Activated T-cell treated with anti-CD3 and anti-CD28 coated beads, Interleukin-2, amount 50 U/mL, for 72 hours (primary cell): ENCODE measurements at regions not wholly inside any gene's neighbourhood (a gene's known extent, or its start where the extent isn't known, plus 50 kb on each side); places are given as distances from the start of the nearest gene placed in this dataset.
A peak's percentile ranks its signal among the peaks of the same experiment; 100 is the strongest.
"Not testable (repeated sequence)": the region's sequence is repeated elsewhere in the genome, so short reads cannot be mapped to it uniquely, and the experiment has no call there.

Experiments
- ATAC-seq, 2 donors: fragments of 150-1000 bp; cut with Tn5 transposase; replicated peaks in 1 of 2; 2 replicates each; pipeline ENCODE4 v1.10.0; 2021; ENCODE audit warnings: moderate library complexity in 2 of 2, mild to moderate bottlenecking in 1 of 2
- DNase-seq, 2 donors: peaks; one replicate each; pipeline ENCODE4 v3.0.0; 2021 to 2022; ENCODE audit warnings: mixed read lengths in 1 of 2
- H3K27ac Mint-ChIP-seq: one replicate; pipeline ENCODE4 v1.8.0; 2022; ENCODE audit warnings: mild to moderate bottlenecking, moderate library complexity, mixed read lengths
- H3K27me3 Mint-ChIP-seq: one replicate; pipeline ENCODE4 v1.8.0; 2022; ENCODE audit warnings: low read depth, mixed read lengths
- H3K36me3 Mint-ChIP-seq, 2 donors: one replicate each; pipeline ENCODE4 v1.8.0; 2022; ENCODE audit warnings: mixed read lengths in 2 of 2, mild to moderate bottlenecking in 1 of 2; ENCODE audit not compliant: insufficient read depth in 2 of 2
- H3K4me1 Mint-ChIP-seq: one replicate; pipeline ENCODE4 v1.8.0; 2022; ENCODE audit warnings: low read depth, mixed read lengths
- H3K4me3 Mint-ChIP-seq, 2 donors: one replicate each; pipeline ENCODE4 v1.8.0; 2022; ENCODE audit warnings: mild to moderate bottlenecking in 2 of 2, mixed read lengths in 2 of 2, moderate library complexity in 2 of 2
- H3K9me3 Mint-ChIP-seq, 2 donors: one replicate each; pipeline ENCODE4 v1.8.0; 2022; ENCODE audit warnings: mixed read lengths in 2 of 2

- Mint-ChIP-seq H3K4me3 (no peak overlapping the region), H3K9me3 (no peaks in the 10 kb centered on the region)
Observed at GRCh38 chr15:77863491-77864105, 213.9 kb downstream of the TBC1D2B start.

GRCh38 chr15:77862651-77863104 is 214.8 kb downstream of the TBC1D2B start:
- H3K4me1 Mint-ChIP-seq, result no peaks in the 10 kb centered on the region
- H3K27ac Mint-ChIP-seq, result no peak overlapping the region
- no peaks in the 10 kb centered on the region for H3K27me3 Mint-ChIP-seq
- H3K36me3 Mint-ChIP-seq, result no peaks in the 10 kb centered on the region
- H3K4me3 Mint-ChIP-seq, result no peak overlapping the region
- no peak for ATAC-seq
- DNase-seq, result no peak
- no peaks in the 10 kb centered on the region for H3K9me3 Mint-ChIP-seq

More at GRCh38 chr15:77863491-77864105, 213.9 kb downstream of the TBC1D2B start:
- H3K27ac Mint-ChIP-seq, result peak overlapping the region; percentile 7
- no peaks in the 10 kb centered on the region for H3K36me3 Mint-ChIP-seq
- DNase-seq (no peak), ATAC-seq (no peak)
- H3K4me1 Mint-ChIP-seq, result no peaks in the 10 kb centered on the region
- H3K27me3 Mint-ChIP-seq, result no peaks in the 10 kb centered on the region

- not testable (repeated sequence) for H3K4me1 Mint-ChIP-seq, ATAC-seq, H3K27me3 Mint-ChIP-seq, H3K36me3 Mint-ChIP-seq, H3K9me3 Mint-ChIP-seq, H3K4me3 Mint-ChIP-seq, H3K27ac Mint-ChIP-seq, DNase-seq
Observed at GRCh38 chr15:77861997-77862635, 215.4 kb downstream of the TBC1D2B start.

DNA sequence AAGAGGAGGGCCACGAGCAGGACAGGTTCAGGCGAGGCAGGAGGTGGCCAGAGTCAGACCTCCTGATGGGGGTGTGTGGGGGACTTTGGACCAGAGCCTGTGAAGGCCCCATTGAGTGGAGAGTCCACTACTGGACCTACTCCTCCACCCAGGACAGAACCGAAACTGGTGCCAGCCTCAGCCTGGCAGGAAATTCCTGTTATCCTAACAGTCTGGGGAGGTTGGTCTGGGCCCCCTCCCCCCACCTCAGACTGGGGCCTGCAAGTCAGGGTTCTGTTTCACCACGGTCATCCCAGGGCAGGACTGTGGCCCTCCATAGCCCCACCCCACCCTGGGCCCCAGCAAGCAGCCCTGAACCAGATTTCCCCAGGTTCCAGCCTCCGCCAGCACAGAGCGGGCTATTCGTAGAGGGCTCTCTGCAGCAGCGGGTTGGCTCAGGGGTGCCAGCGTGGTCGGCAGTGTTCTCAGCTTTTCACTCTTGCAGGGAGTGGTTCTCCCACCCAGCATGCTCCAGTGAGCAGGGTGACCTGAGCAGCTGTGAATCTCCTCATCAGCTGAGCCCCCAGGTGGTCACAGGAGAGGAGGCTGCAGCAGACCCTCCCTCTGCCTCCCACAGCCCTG is 217.3 kb downstream of the TBC1D2B start:
- no peak overlapping the region for H3K4me3 Mint-ChIP-seq
- H3K27ac Mint-ChIP-seq, result no peak overlapping the region
- ATAC-seq (no peak), DNase-seq (no peak)
- no peaks in the 10 kb centered on the region for H3K4me1 Mint-ChIP-seq
- H3K9me3 Mint-ChIP-seq, result no peaks in the 10 kb centered on the region
- no peaks in the 10 kb centered on the region for H3K36me3 Mint-ChIP-seq
- peaks cover 5% of the 10 kb centered on the region for H3K27me3 Mint-ChIP-seq

GRCh38 chr15:77859491-77860060 is 217.9 kb downstream of the TBC1D2B start:
- ATAC-seq, result no peak
- Mint-ChIP-seq H3K9me3 (no peaks in the 10 kb centered on the region), H3K36me3 (no peaks in the 10 kb centered on the region), H3K4me1 (no peaks in the 10 kb centered on the region), H3K27ac (no peak overlapping the region), H3K4me3 (no peak overlapping the region), H3K27me3 (peaks cover 5% of the 10 kb centered on the region)
- no peak for DNase-seq

- peaks cover 5% of the 10 kb centered on the region for H3K27me3 Mint-ChIP-seq
- no peak overlapping the region for H3K4me3 Mint-ChIP-seq
- no peaks in the 10 kb centered on the region for H3K4me1 Mint-ChIP-seq
- H3K27ac Mint-ChIP-seq, result no peak overlapping the region
- ATAC-seq, result no peak
- DNase-seq, result no peak
- no peaks in the 10 kb centered on the region for H3K36me3 Mint-ChIP-seq
- H3K9me3 Mint-ChIP-seq, result no peaks in the 10 kb centered on the region
Observed at GRCh38 chr15:77858792-77859490, 218.6 kb downstream of the TBC1D2B start.

GRCh38 chr15:77857419-77857818 is 220.1 kb downstream of the TBC1D2B start:
- Mint-ChIP-seq H3K36me3 (no peaks in the 10 kb centered on the region), H3K9me3 (no peaks in the 10 kb centered on the region), H3K4me3 (no peak overlapping the region), H3K27ac (no peak overlapping the region), H3K27me3 (peaks cover 5% of the 10 kb centered on the region), H3K4me1 (no peaks in the 10 kb centered on the region)
- ATAC-seq (no peak), DNase-seq (no peak)

- Mint-ChIP-seq H3K9me3 (no peaks in the 10 kb centered on the region), H3K27me3 (peaks cover 10% of the 10 kb centered on the region), H3K4me1 (no peaks in the 10 kb centered on the region), H3K36me3 (no peaks in the 10 kb centered on the region), H3K4me3 (no peak overlapping the region), H3K27ac (no peak overlapping the region)
- ATAC-seq (no peak), DNase-seq (no peak)
Observed at GRCh38 chr15:77856705-77857346, 220.7 kb downstream of the TBC1D2B start.

- Mint-ChIP-seq H3K27ac (no peak overlapping the region), H3K4me3 (no peak overlapping the region)
- no peak for ATAC-seq
Observed at GRCh38 chr15:77855871-77856270, 221.6 kb downstream of the TBC1D2B start.

DNA sequence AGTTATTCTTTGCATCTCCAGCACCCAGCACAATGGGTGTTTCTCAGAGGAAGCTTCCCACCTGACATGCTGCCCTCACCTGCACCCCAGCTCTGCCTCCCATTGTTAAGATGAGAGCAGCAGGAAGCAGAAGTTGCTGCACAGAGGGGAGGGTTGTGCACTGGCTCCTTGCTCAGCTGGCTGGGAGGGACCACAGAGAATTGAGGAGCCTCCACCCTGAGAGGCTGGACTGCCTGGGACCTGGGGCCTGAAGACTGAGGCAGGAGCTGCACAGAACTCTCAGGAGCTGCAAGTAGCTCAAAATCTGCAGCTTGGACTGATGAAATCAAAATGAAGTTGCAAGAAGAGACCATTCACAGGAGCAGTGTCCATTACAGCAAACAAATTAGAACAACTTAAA is 222.3 kb upstream of the LINGO1 start:
- Mint-ChIP-seq H3K9me3 (no peaks in the 10 kb centered on the region), H3K36me3 (no peaks in the 10 kb centered on the region), H3K4me3 (no peak overlapping the region), H3K27ac (no peak overlapping the region), H3K27me3 (peaks cover 17% of the 10 kb centered on the region), H3K4me1 (no peaks in the 10 kb centered on the region)
- ATAC-seq (no peak), DNase-seq (no peak)

More at GRCh38 chr15:77855871-77856270, 221.6 kb downstream of the TBC1D2B start:
- H3K36me3 Mint-ChIP-seq, result no peaks in the 10 kb centered on the region
- H3K27me3 Mint-ChIP-seq, result peaks cover 17% of the 10 kb centered on the region
- no peak for DNase-seq
- H3K4me1 Mint-ChIP-seq, result no peaks in the 10 kb centered on the region
- H3K9me3 Mint-ChIP-seq, result no peaks in the 10 kb centered on the region

DNA sequence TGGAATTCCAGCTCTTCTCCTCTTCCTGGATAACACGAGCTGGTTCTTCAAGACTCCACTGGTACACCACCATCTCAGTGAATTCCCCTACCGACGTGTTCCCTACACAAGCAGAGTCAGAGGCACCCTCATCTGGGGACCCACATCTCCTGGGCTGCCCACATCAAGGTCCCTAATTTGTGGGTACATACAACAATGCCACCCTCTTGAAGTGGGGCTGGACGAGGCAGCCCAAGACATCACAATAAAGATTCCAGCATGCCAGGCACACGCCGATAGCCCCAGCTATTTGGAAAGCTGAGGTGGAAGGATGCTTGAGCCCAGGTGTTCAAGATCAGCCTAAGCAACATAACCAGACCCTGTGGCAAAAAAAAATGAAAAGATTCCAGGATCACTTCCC is 221.2 kb upstream of the LINGO1 start:
- H3K4me3 Mint-ChIP-seq, result no peak overlapping the region
- peaks cover 20% of the 10 kb centered on the region for H3K27me3 Mint-ChIP-seq
- no peak for DNase-seq
- H3K9me3 Mint-ChIP-seq, result no peaks in the 10 kb centered on the region
- H3K4me1 Mint-ChIP-seq, result no peaks in the 10 kb centered on the region
- no peak overlapping the region for H3K27ac Mint-ChIP-seq
- no peaks in the 10 kb centered on the region for H3K36me3 Mint-ChIP-seq
- no peak for ATAC-seq

DNA sequence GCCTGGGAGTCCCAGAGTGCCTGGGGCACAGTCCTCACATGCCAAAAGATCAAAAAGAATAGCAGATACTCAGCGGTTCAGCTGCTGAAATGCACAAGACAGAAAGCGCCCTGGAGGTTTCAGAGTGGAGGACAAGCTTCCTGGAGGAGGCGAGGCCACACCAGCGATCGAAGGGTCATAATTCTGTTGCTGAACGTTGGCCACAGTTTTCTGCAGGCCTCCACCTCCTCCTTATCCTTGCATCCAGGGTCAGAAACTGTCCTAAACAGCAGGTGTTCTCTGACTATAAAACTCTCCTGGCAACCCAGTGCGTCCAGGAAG is 220.3 kb upstream of the LINGO1 start:
- no peak for DNase-seq
- H3K36me3 Mint-ChIP-seq, result peaks cover 0 to 2% of the 10 kb centered on the region in 2 donors
- ATAC-seq, result no peak
- H3K4me3 Mint-ChIP-seq, result no peak overlapping the region
- H3K9me3 Mint-ChIP-seq, result no peaks in the 10 kb centered on the region
- H3K27me3 Mint-ChIP-seq, result peaks cover 25% of the 10 kb centered on the region
- H3K4me1 Mint-ChIP-seq, result no peaks in the 10 kb centered on the region
- H3K27ac Mint-ChIP-seq, result no peak overlapping the region
